GM21723 (cell line): ENCODE measurements at regions not wholly inside any gene's neighbourhood (a gene's known extent, or its start where the extent isn't known, plus 50 kb on each side); places are given as distances from the start of the nearest gene placed in this dataset.

ENCODE experiments used
- ATAC-seq: cut with Tn5 transposase; IDR thresholded peaks from one replicate; pipeline ENCODE4 v1.9.1; 2021; ENCODE audit warnings: mild to moderate bottlenecking, moderate library complexity; ENCODE audit not compliant: unreplicated experiment

GRCh38 chr2:220154304-220154703 lies 526.9 kb downstream of the SLC4A3 start:
- ATAC-seq, result no peak

- no peak for ATAC-seq
Measured at GRCh38 chr2:220157312-220157711, 529.9 kb downstream of the SLC4A3 start.

GRCh38 chr2:220159738-220160137 lies 532.3 kb downstream of the SLC4A3 start:
- ATAC-seq, result no peak

GRCh38 chr2:220162320-220162719 lies 534.9 kb downstream of the SLC4A3 start:
- no peak for ATAC-seq

GRCh38 chr2:220163486-220163885 lies 536.1 kb downstream of the SLC4A3 start:
- no peak for ATAC-seq

- no peak for ATAC-seq
Measured at GRCh38 chr2:220165401-220165800, 538.0 kb downstream of the SLC4A3 start.

- ATAC-seq, result no peak
Measured at GRCh38 chr2:220166616-220167015, 539.2 kb downstream of the SLC4A3 start.

GRCh38 chr2:220167956-220168355 lies 540.5 kb downstream of the SLC4A3 start:
- no peak for ATAC-seq

- ATAC-seq, result no peak
Measured at GRCh38 chr2:220168891-220169546, 541.6 kb downstream of the SLC4A3 start.

GRCh38 chr2:220174826-220175225 lies 547.4 kb downstream of the SLC4A3 start:
- no peak for ATAC-seq

GRCh38 chr2:220175967-220176366 lies 548.5 kb downstream of the SLC4A3 start:
- no peak for ATAC-seq

- no peak for ATAC-seq
Measured at GRCh38 chr2:220178991-220179695, 551.7 kb downstream of the SLC4A3 start.

GRCh38 chr2:220181165-220181564 lies 553.7 kb downstream of the SLC4A3 start:
- no peak for ATAC-seq

GRCh38 chr2:220182790-220183189 lies 555.4 kb downstream of the SLC4A3 start:
- no peak for ATAC-seq

GRCh38 chr2:220185766-220186305 lies 558.4 kb downstream of the SLC4A3 start:
- no peak for ATAC-seq

- ATAC-seq, result no peak
Measured at GRCh38 chr2:220188031-220188430, 560.6 kb downstream of the SLC4A3 start.

GRCh38 chr2:220191031-220191430 lies 563.6 kb downstream of the SLC4A3 start:
- ATAC-seq, result no peak

- ATAC-seq, result no peak
Measured at GRCh38 chr2:220191737-220192136, 564.3 kb downstream of the SLC4A3 start.

GRCh38 chr2:220192994-220193753 lies 565.7 kb downstream of the SLC4A3 start:
- ATAC-seq, result no peak

- ATAC-seq, result no peak
Measured at GRCh38 chr2:220194630-220195584, 567.5 kb downstream of the SLC4A3 start.
